HG03378 (cell line): ENCODE measurements at regions not wholly inside any gene's neighbourhood (a gene's known extent, or its start where the extent isn't known, plus 50 kb on each side); places are given as distances from the start of the nearest gene placed in this dataset.

Experiments used
- ATAC-seq: cut with Tn5 transposase; IDR thresholded peaks from one replicate; pipeline ENCODE4 v1.9.1; 2021; ENCODE audit warnings: mild to moderate bottlenecking, moderate library complexity; ENCODE audit not compliant: unreplicated experiment

DNA sequence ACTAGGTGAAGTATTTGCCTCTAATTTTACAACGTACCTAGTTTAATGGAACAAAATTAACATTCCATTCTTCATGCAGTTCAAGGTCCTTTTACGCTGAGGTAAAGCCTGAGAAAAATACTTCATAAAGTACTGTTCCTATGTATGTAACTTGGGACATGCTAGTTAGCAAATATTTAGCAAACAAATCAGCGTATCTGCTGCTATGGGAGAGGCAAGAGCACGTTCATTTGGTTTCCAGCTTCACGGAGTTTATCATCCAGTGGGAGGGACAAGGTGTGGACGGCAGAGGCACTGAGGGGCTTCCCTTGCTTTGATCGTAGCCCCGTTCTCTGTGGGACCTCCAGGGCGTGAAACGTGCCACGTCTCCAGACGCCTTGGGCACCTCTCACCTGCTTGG is 248.8 kb downstream of the IRS2 start:
- ATAC-seq: no peak

DNA sequence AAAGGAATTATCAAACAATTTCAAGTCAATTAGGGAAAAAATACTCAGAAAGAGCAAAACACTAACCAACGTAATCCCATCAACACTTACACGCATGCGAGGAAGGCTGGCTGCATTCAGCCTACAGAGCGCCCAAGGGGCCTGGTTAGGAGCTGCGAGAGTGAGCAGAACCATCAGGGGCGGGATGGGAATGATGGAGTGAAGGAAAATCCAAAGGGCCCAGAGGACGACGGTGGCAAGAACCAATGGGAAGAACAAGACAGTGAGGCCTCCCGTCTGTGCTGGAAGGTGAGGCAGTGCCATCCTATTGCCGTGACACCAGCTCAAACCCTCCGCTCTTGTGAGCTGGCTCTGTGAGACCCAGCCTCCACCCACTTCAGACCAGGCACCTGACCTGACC is 253.0 kb downstream of the IRS2 start:
- ATAC-seq: no peak

DNA sequence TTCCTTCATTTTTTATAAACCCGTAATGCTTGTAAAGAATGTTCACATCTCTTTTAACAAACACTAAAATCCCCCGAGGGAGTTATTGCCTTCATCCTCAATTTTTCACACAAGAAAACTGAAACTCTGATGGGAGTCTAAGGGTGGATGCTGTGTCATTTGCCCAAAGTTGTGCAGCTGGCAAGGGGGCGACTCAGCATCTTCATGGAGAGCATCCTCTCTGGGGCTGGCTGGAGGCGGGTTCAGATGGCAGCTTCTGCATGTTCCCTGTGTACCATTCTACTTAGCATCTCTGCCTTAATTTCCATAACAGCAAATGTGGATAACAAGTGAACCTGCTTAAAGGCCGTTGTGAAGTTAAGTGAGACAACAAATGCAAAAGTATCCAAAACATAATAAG is 256.4 kb downstream of the IRS2 start:
- ATAC-seq: no peak

DNA sequence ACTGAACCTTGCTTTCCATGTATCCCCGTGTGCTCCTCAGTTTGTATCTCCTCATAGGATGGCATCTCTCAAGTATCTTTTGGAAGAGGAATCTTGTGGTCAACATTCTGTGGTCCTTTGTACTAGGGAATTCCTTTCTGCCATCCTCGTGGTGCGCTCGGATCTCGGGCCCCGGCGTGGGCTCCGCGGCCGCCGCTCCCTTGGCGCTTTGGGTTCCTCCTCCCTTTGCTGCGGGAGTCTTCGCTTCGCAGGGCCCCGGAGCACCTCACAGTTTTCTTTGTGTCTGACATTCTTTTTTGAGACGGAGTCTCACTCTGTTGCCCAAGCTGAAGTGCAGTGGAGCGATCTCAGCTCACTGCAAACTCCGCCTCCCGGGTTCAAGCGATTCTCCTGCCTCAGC is 264.7 kb downstream of the IRS2 start:
- ATAC-seq: no peak

DNA sequence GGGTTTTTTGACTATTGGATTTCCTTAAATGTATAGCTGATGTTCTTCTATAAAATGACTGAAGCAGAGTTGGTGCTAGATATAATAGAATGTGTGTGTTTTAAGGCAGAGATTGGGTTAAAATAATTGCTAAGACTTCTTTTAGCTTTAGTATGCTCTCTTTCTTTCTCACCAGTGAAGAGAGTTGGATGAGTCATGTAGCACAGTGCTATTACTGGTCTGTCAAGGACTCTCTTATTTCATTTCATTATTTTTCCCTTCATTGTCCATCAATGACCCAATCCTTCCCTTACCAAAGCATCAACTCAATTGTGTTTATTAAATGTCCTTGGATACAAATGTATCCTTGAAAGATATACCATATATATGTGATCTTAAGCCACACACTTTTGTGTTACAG is 268.9 kb downstream of the IRS2 start:
- ATAC-seq: no peak

DNA sequence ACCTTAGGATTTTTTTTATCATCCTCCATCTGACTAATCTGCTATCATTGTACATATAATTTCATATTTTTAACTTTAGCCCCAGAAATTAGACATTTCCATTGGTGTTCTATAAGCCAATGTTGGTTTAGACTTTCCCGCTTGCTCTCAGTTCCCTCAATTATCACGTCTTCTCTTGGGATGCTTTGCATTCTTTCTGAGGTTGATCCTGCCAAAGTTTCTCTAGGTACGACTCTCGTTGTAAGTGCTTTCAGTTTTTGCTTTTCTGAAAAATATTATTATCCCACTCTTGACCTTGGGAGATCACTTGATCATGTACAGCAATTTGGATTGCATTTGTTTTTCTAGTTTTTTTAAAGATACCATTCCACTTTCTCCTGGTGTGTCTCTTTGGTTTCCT is 270.2 kb downstream of the IRS2 start:
- ATAC-seq: no peak

DNA sequence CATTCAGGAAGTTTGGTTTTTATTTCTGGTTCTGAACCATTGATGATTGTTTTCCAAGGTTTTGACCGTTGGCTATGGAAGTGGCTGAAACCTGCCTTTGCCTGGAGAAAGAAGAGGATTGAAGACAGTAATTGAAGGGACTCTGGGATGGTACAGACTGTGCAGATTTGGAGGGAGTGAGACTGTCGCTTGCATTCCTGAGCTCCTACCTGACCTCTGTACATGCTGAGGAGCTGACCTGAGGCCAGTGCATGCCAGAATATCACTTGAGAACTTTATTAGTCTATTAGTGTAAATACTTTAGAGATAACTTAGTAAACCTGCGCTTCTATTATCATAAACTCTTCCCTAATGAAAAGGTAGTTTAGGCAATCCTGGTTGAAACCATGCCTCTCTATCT is 276.4 kb downstream of the IRS2 start:
- no peak for ATAC-seq

DNA sequence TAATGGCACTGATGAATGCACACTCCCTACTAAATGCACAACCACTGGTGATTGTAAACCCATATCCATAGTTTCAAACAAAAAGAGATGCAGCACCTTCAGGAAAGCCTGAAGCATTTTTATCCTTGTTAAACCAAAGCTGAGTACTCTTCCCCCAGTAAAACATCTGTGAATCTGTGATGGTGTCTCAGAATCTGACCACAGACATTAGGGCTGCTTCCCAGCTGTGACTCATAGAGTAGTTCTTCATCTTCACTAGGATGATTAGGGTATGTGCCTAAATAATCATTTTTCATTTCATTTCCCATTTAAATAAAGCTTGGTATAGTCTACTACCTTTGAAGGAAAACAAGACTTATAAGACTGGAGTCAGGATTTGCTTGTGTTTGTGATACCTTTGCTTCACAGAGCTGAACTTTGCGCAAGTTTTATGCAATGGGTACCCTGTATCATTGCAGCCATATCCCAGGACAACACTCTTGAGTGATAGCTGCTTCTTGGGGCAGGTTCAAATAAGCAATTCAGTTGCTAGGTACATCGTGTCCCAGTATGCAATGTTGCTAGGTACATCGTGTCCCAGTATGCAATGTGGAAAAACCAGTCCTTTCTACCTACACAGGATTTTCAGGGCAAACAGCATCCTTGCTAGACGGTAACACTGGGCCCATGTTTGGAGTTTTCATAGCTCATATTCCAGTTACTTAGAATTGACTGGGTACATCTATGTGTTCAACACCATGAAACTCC is 277.1 kb downstream of the IRS2 start:
- no peak for ATAC-seq

DNA sequence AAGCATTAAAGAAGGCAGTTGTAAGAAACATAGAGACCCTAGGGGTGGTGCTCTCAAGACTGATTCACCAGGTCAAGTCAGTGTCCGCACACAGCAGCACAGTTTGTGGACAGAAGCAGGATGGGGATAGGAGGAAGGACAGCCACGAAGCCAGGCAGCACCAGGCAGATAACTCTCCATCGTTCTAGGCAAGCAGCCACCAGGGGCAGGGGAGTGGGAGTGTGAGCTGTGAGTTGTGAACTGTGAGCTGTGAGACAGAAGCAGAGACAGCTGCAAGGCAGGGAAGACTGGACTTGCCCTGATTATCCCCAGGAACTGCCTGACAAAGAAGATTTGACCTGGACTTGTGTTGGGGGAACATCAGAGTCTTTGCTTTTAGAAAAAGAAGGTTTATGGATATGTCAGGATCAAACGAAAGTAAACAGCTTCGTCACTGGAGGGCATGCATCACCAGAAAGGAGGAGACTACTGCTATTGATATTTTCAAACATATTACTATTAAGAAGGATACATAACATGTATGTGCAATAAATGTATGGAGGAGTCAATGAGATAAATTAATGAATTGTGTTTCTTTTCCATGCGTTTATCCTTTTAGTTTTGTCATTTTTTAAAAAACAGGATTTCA is 286.1 kb downstream of the IRS2 start:
- no peak for ATAC-seq

DNA sequence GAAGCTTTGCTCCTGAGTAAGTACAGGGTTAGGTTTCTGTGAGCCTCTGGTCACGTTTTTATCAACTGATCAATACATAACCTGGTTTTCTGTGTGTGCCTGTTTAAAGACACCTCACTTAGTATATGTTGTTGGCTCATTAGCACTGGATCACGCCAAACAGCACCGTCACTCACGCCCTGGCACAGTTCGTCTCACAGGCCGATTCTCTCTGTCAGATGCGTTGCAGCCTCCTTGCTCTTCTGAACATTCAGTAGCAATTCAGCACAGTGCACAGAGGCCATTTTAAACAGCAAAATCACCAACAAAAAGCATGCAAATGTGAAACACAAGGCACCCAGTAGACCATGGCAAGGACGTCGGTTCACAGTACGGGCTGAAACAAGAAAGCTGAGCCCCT is 288.5 kb downstream of the IRS2 start:
- ATAC-seq: no peak

DNA sequence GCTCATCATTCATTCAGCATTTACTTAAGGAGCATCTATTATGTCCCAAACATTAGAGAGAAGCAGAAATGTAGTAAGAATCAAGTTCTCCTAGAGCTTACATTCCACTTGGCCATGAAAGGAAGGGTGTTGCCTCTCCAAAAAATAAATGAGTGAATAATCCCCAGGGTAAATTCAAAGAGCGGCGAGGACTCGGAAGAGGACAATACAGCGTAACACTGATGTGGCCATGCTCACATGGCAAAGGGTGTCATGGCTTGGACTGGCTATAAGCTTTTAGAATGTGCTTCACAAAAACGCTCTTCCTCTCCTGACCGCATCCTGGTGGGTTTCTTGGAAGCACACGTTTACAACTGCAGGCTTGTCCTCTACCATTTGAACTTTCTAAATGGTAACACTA is 290.2 kb downstream of the IRS2 start:
- ATAC-seq: no peak

DNA sequence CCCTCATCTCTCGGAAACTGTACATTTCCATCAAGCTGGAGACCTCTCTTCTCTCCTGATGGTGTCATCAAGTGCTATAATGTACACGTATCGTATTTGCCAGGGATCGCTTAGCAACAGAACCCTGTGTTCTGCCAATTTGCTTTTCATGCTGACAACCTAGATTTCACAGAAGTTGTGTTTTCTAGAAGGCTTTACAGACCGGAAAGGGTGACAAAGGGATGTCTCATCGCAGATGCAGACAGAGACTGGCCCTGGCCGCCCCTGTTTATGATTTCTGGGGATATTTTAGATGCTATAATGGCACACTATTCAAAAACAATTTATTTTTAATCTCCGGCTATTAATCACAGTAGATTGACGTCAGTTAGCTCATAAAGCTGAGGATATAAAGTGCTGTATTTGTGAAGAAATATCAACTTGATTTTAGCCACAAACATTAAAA is 291.4 kb downstream of the IRS2 start:
- ATAC-seq: no peak

DNA sequence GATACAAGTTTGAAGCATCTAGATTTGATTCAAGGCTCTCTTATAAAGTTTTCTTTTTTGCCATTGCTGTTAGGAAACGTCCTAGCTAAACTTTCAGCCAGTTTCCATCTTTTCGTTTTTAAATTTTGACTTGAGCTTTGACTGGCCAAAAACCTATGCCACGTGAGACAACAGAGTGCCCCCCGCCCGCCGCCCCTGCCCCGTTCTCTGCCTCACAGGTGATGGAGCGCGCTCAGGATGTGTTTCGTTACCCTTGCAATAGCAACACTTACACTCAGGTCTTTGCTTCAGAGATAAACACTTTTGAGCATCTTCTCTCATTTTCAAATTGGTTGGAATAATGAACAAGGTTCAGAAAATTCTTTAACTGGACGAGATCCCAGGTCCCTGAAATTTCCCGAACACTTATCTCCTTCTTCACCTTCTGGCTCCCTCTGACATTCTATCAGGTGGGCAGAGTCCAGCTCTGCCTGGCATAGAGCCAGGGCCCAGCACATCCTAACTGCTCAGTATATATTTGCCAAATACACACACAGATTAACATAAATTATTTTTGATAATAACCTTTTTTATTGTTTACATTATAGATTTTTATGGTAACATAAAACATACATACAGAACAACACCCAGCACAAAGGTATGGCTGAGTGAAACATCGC is 301.1 kb downstream of the IRS2 start:
- no peak for ATAC-seq

DNA sequence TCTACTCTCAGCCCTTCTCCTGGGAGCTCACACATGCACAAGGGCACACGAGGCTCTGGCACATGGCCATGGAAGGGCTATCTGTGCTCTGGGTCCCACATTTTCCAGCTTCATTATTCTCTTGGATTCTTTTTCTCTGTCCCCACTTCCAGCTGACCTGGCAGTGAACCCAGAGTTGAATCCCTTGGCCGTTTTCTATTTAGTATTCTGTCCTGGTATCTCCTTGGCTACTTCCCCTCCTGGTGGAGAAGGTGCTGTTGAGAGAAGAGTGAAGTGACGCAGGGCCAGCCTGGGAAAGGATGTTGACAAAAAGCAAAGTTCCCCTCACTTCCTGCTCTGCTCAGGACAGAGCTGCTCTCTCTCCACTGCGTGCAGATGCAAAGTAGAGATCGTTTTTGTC is 303.1 kb downstream of the IRS2 start:
- no peak for ATAC-seq

DNA sequence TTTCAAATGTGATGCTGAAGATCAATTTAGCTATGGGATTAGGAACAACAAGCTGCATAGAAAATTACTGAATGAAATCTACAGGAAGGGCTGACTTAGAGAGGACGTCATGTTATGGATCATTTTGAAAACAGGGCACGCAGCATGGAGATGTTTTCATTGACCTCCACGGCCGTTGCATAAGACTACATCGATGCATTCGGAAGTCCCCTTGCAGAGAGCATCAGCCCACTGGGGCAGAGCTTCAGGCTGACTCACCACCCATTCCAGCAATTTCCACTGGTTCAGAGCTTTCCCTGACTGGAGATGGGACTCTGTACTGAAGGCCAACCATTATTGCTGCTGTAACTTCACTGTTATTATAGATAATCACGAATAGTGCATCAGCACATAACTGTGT is 305.3 kb downstream of the IRS2 start:
- no peak for ATAC-seq

DNA sequence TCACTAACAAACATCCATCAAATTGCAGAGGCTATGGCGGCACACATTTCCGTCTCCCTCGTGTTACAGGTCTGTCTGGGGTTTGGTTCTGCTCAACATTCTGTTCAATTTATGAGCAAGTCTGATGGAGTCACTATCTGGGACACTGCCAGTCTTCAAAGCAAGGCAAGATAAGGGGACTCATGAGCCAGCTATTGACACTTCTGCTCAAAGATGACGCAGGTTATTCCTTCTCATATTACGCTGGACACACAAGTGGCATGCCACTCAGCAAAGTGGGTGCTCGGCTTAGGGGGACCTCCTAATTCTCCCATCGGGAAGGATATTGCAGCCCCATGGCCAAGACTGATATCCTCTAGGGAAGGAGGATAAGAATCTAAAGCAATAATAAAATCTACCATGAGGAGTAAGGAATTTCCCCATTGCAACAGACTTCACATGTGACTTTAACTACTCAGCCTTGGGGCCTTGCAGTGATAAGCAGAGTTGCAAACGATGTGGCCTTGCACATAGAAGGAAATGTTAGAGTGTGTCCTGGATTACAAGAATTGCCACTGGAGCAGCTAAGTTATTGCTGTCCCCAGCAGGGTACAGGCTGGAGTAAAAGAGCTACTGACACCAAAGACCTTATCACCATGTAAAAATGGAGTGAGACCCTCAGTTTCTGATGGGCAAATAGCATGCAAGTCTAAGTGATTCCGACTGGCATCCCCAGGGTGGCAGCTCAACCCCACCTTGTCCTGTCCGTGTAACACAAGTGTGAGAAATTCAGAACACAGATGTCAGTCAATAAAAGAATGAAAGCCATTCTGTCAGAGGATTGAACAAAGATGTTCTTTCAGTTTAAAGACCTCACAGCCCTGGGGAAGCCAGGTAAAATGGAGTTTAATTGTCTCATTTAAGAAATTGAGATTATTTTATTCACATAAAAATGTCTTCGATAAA is 306.1 kb downstream of the IRS2 start:
- no peak for ATAC-seq

DNA sequence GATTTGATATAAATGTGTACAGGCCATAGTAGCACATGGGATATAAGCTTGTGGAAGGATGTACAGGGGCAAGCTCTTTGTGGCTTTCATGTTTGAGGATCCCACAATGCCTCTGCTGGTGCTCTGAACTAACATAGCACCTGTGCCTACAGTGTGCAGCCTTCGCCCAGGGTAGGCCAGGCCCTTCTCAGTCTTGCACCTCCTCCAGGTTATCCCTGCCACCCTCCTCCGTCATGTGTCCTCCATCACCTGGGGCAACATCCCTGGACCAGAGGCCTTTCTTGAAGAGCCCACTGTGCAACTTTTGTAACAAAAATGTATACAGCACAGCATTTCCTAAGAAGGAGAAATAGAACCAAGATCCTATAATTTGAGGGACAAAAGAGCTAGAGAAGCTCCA is 306.8 kb downstream of the IRS2 start:
- no peak for ATAC-seq

DNA sequence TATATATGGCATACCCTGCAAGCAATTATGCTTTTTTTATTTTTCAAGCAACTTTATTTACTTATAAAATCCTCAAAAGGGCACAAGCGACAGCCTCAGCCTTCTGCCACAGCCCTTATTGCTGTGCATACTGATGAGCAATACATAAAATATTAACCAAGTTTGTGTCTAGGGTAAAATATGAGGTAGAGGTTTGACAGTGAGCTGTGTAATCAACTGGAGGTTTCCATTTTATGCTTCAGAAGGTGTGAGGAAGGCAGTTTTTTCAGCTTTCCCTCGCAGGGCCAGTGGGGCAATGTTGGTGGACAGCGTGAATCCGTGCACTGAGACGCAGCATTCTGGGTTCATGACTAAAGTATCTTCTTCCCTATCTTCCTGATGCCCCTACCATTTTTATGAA is 310.4 kb downstream of the IRS2 start:
- no peak for ATAC-seq

DNA sequence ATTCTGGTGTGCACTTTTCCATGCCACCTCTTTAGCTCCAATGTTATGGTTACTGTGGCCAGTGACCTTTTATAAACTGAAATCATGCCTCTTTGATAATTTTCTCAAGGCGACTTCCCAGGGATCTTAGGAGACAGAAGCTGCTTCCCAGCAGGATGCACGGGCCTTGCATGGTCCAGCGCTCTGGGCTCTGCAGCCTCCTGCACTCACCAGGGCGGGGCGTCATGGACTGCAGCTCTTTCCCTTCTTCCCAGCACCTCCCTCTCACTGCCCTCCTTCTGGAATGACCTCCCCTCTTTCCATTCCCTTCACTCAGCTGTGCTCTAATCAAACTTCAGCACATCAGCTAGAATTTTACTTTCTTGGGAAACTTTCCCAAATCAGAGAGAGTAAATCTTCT is 318.3 kb downstream of the IRS2 start:
- ATAC-seq: no peak

DNA sequence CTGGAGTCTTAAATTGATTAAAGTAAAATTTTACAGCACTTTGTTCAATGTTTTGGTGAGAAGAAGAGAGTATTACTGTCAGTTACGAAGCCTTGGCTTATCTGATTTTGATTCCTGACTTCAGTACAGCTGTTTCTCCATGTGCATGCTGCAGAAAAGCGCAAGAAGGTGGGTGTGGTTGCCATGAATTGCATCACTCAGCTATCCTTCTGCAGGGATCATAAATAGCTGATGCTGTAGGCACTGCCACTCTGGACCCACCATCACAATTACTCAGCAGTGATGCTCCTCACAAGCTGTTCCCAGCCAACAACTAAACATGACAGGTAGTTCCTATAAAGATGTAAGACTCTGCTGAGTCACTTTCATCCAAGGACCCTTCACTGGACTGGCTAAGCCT is 321.2 kb downstream of the IRS2 start:
- ATAC-seq: no peak
